ENCODE measurements at regions not wholly inside any gene's neighbourhood (a gene's known extent, or its start where the extent isn't known, plus 50 kb on each side); places are given as distances from the start of the nearest gene placed in this dataset.

- H2AFZ ChIP-seq (ENCODE audit: low read length): no peak overlapping the region
- no peaks in the 10 kb centered on the region for H3K79me2 ChIP-seq (ENCODE audit: insufficient read depth, low read length)
- no peaks in the 10 kb centered on the region for H3K27me3 ChIP-seq (ENCODE audit: control insufficient read depth in 1 of 2, insufficient read depth in 2 of 2, low read length in 2 of 2)
- intact Hi-C loops (cut with micrococcal nuclease; ENCODE audit: unreplicated experiment): no loop called here
- no peak for DNase-seq (ENCODE audit: low spot score)
- 94% methylated on average over 1 of the region's 1 CpG for WGBS (ENCODE audit: low lambda C conversion rate)
- H3K4me1 ChIP-seq (ENCODE audit: insufficient read depth, low read length): peaks cover 48% of the 10 kb centered on the region
- H3K9me3 ChIP-seq (ENCODE audit: low read length): peaks cover 27% of the 10 kb centered on the region
- no peak overlapping the region for H3K4me2 ChIP-seq (ENCODE audit: low read depth, low read length)
- no peak overlapping the region for H3K4me3 ChIP-seq (replicated peaks in 1 of 3; ENCODE audit: insufficient read depth in 1 of 3, low read depth in 2 of 3, low read length in 3 of 3)
- in situ Hi-C loops (cut with HindIII; ENCODE audit: extremely low pct_ligation_motif_present, low pct_unique_long_range_greater_than_20kb): no loop called here
- ChIA-PET POLR2A (no interaction called here), CTCF (ENCODE audit: low intra/inter-chr PET ratio, low total read pairs) (no interaction called here)
- H3K36me3 ChIP-seq (replicated peaks in 1 of 2; ENCODE audit: control insufficient read depth in 1 of 2, insufficient read depth in 2 of 2, low read length in 2 of 2): no peaks in the 10 kb centered on the region
- no peak overlapping the region for H3K9ac ChIP-seq (ENCODE audit: insufficient read depth, low read depth, low read length)
- FAIRE-seq: no peak
- TF ChIP-seq ZNF784 (CRISPR knock-in tag; IDR thresholded peaks at IDR 0.05; ENCODE audit: borderline replicate concordance) (no peak), IRF1 (CRISPR knock-in tag; IDR thresholded peaks at IDR 0.05; ENCODE audit: low read depth) (no peak), NFKBIZ (CRISPR knock-in tag; IDR thresholded peaks at IDR 0.05) (no peak), MIER2 (CRISPR knock-in tag; IDR thresholded peaks at IDR 0.05) (no peak), STAT6 (CRISPR knock-in tag; IDR thresholded peaks at IDR 0.05; ENCODE audit: borderline replicate concordance) (no peak)
- TF ChIP-seq, protein P1, sequence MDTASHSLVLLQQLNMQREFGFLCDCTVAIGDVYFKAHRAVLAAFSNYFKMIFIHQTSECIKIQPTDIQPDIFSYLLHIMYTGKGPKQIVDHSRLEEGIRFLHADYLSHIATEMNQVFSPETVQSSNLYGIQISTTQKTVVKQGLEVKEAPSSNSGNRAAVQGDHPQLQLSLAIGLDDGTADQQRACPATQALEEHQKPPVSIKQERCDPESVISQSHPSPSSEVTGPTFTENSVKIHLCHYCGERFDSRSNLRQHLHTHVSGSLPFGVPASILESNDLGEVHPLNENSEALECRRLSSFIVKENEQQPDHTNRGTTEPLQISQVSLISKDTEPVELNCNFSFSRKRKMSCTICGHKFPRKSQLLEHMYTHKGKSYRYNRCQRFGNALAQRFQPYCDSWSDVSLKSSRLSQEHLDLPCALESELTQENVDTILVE (CRISPR knock-in tag; IDR thresholded peaks at IDR 0.05): no peak
- BruUV-seq (replicated peaks): no TSS peak
- no peak for ATAC-seq
- no peak overlapping the region for H3K27ac ChIP-seq (ENCODE audit: extremely low read length, insufficient read depth, low read length)
- no peaks in the 10 kb centered on the region for H4K20me1 ChIP-seq (ENCODE audit: insufficient read depth, low read length)
Measured at GRCh38 chr2:226179010-226179409, 620.6 kb downstream of the IRS1 start.
